ENCODE measurements at regions not wholly inside any gene's neighbourhood (a gene's known extent, or its start where the extent isn't known, plus 50 kb on each side); places are given as distances from the start of the nearest gene placed in this dataset.

DNA sequence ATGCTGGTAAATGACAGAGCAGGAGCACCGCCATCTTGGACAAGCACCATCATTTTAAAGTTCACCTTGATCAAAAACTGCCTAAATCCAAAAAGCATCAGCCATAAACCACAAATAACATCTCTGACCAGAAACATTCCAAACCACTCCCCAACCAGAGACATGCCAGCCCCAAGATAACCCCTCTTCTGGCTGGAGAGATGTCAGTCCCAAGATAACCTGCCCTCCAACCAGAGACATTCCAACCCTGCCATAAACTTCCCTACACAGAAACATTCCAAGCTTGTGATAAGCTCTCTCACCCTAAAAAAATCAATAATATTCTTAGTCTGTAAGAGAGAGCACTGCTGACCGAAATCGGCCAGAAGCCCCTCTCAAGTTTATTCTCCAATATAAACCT lies 659.3 kb downstream of the XPNPEP1 start:
- no peak for TF ChIP-seq EP300 (IDR thresholded peaks at IDR 0.05)
- TF ChIP-seq, protein P1, sequence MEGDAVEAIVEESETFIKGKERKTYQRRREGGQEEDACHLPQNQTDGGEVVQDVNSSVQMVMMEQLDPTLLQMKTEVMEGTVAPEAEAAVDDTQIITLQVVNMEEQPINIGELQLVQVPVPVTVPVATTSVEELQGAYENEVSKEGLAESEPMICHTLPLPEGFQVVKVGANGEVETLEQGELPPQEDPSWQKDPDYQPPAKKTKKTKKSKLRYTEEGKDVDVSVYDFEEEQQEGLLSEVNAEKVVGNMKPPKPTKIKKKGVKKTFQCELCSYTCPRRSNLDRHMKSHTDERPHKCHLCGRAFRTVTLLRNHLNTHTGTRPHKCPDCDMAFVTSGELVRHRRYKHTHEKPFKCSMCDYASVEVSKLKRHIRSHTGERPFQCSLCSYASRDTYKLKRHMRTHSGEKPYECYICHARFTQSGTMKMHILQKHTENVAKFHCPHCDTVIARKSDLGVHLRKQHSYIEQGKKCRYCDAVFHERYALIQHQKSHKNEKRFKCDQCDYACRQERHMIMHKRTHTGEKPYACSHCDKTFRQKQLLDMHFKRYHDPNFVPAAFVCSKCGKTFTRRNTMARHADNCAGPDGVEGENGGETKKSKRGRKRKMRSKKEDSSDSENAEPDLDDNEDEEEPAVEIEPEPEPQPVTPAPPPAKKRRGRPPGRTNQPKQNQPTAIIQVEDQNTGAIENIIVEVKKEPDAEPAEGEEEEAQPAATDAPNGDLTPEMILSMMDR (IDR thresholded peaks at IDR 0.05) = no peak

Data from tibial nerve (tissue), 4 donors.